ENCODE measurements at regions not wholly inside any gene's neighbourhood (a gene's known extent, or its start where the extent isn't known, plus 50 kb on each side); places are given as distances from the start of the nearest gene placed in this dataset.

- no TSS peak for BruUV-seq (replicated peaks)
- Histone ChIP-seq H3K4me3 (replicated peaks in 1 of 3; ENCODE audit: insufficient read depth in 1 of 3, low read depth in 1 of 3, low read length in 3 of 3) (no peak overlapping the region), H3K79me2 (ENCODE audit: control insufficient read depth, insufficient read depth, low read length) (no peaks in the 10 kb centered on the region), H3K27ac (ENCODE audit: insufficient read depth, low read depth, low read length) (no peak overlapping the region), H3K9me1 (replicated peaks; ENCODE audit: control insufficient read depth, extremely low read depth, insufficient read depth, low read length) (no peaks in the 10 kb centered on the region), H3K4me1 (ENCODE audit: control insufficient read depth, extremely low read depth, insufficient read depth, low read length) (no peaks in the 10 kb centered on the region), H4K20me1 (replicated peaks; ENCODE audit: control insufficient read depth, extremely low read depth, insufficient read depth, low read length) (no peaks in the 10 kb centered on the region), H3K36me3 (ENCODE audit: control insufficient read depth in 2 of 2, extremely low read depth in 1 of 2, insufficient read depth in 2 of 2, low read length in 2 of 2) (no peaks in the 10 kb centered on the region), H2AFZ (ENCODE audit: low read depth, low read length) (no peak overlapping the region), H3K27me3 (ENCODE audit: control insufficient read depth in 2 of 2, insufficient read depth in 2 of 2, low read length in 2 of 2) (no peaks in the 10 kb centered on the region), H3K4me2 (ENCODE audit: insufficient read depth, low read length) (no peak overlapping the region), H3K9ac (replicated peaks; ENCODE audit: extremely low read depth, insufficient read depth, low read length) (no peak overlapping the region), H3K9me3 (replicated peaks; ENCODE audit: control insufficient read depth, insufficient read depth, low read length) (no peaks in the 10 kb centered on the region)
- DNase-seq (ENCODE audit: low read depth, low spot score), result no peak
- intact Hi-C loops (cut with micrococcal nuclease), result no loop called here
- ChIA-PET CTCF (no interaction called here), POLR2A (no interaction called here)
- dilution Hi-C loops (cut with MboI; ENCODE audit: extremely low pct_ligation_motif_present, low sequenced_read_pairs), result no loop called here
- no peak for FAIRE-seq
- no peak for TF ChIP-seq MAX (IDR thresholded peaks at IDR 0.05; ENCODE audit: insufficient read depth, insufficient read length)
Measured at GRCh38 chr2:142330458-142330857, 199.6 kb upstream of the LRP1B start.

- POLR2A ChIA-PET, result no interaction called here
- H3K4me3 ChIP-seq (replicated peaks in 1 of 3; ENCODE audit: insufficient read depth in 1 of 3, low read depth in 1 of 3, low read length in 3 of 3), result no peak overlapping the region
- H3K4me1 ChIP-seq (ENCODE audit: control insufficient read depth, extremely low read depth, insufficient read depth, low read length), result no peaks in the 10 kb centered on the region
- H2AFZ ChIP-seq (ENCODE audit: low read depth, low read length), result no peak overlapping the region
- H3K27ac ChIP-seq (ENCODE audit: insufficient read depth, low read depth, low read length), result no peak overlapping the region
- FAIRE-seq (no peak), DNase-seq (ENCODE audit: low read depth, low spot score) (no peak)
- dilution Hi-C loops (cut with MboI; ENCODE audit: extremely low pct_ligation_motif_present, low sequenced_read_pairs) (no loop called here), intact Hi-C loops (cut with micrococcal nuclease) (no loop called here)
- H4K20me1 ChIP-seq (replicated peaks; ENCODE audit: control insufficient read depth, extremely low read depth, insufficient read depth, low read length), result no peaks in the 10 kb centered on the region
- H3K36me3 ChIP-seq (ENCODE audit: control insufficient read depth in 2 of 2, extremely low read depth in 1 of 2, insufficient read depth in 2 of 2, low read length in 2 of 2), result no peaks in the 10 kb centered on the region
- no peaks in the 10 kb centered on the region for H3K27me3 ChIP-seq (ENCODE audit: control insufficient read depth in 2 of 2, insufficient read depth in 2 of 2, low read length in 2 of 2)
- no peaks in the 10 kb centered on the region for H3K79me2 ChIP-seq (ENCODE audit: control insufficient read depth, insufficient read depth, low read length)
- peaks cover 4% of the 10 kb centered on the region for H3K9me3 ChIP-seq (replicated peaks; ENCODE audit: control insufficient read depth, insufficient read depth, low read length)
- H3K9ac ChIP-seq (replicated peaks; ENCODE audit: extremely low read depth, insufficient read depth, low read length), result no peak overlapping the region
- no peaks in the 10 kb centered on the region for H3K9me1 ChIP-seq (replicated peaks; ENCODE audit: control insufficient read depth, extremely low read depth, insufficient read depth, low read length)
- no peak for TF ChIP-seq CTCF (IDR thresholded peaks at IDR 0.05; ENCODE audit: extremely low read depth in 1 of 2, insufficient read depth in 1 of 2, low read depth in 1 of 2, low read length in 2 of 2)
- TF ChIP-seq POLR2A (IDR thresholded peaks at IDR 0.05; ENCODE audit: low read depth, low read length), result no peak
- no peak for TF ChIP-seq JUN (IDR thresholded peaks at IDR 0.05; ENCODE audit: borderline replicate concordance, insufficient read depth, insufficient read length, low read depth)
- TF ChIP-seq MAX (IDR thresholded peaks at IDR 0.05; ENCODE audit: insufficient read depth, insufficient read length), result no peak
- no peak for TF ChIP-seq GATA2 (IDR thresholded peaks at IDR 0.05; ENCODE audit: insufficient read depth, insufficient read length, low read depth, low read length)
- no peak for TF ChIP-seq POLR2AphosphoS5 (IDR thresholded peaks at IDR 0.05; ENCODE audit: insufficient read depth, low read depth, low read length)
- TF ChIP-seq EZH2 (IDR thresholded peaks at IDR 0.05; ENCODE audit: borderline replicate concordance, low read depth, low read length, severe bottlenecking), result no peak
- no peak for TF ChIP-seq FOS (IDR thresholded peaks at IDR 0.05; ENCODE audit: borderline replicate concordance, insufficient read depth, low read length)
- TF ChIP-seq MYC (IDR thresholded peaks at IDR 0.05; ENCODE audit: low read depth, low read length), result no peak
- no peak overlapping the region for H3K4me2 ChIP-seq (ENCODE audit: insufficient read depth, low read length)
- CTCF ChIA-PET, result no interaction called here
- BruUV-seq (replicated peaks), result no TSS peak
Measured at GRCh38 chr2:142325870-142326269, 195.1 kb upstream of the LRP1B start.

Measured in endothelial cell of umbilical vein (primary cell).